GM18502 (cell line): ENCODE measurements at regions not wholly inside any gene's neighbourhood (a gene's known extent, or its start where the extent isn't known, plus 50 kb on each side); places are given as distances from the start of the nearest gene placed in this dataset.
A peak's percentile ranks its signal among the peaks of the same experiment; 100 is the strongest.

Experiments
- ATAC-seq: cut with Tn5 transposase; IDR thresholded peaks from one replicate; pipeline ENCODE4 v1.9.1; 2021; ENCODE audit warnings: mild to moderate bottlenecking; ENCODE audit not compliant: unreplicated experiment, poor library complexity

GRCh38 chr13:107716241-107716640 is 499.1 kb downstream of the LIG4 start:
- ATAC-seq: no peak

- no peak for ATAC-seq
Observed at GRCh38 chr13:107715496-107715895, 499.8 kb downstream of the LIG4 start.

GRCh38 chr13:107713314-107713713 is 502.0 kb downstream of the LIG4 start:
- ATAC-seq: no peak

GRCh38 chr13:107712145-107712860 is 503.0 kb downstream of the LIG4 start:
- no peak for ATAC-seq

- ATAC-seq: no peak
Observed at GRCh38 chr13:107690181-107690580, 525.2 kb downstream of the LIG4 start.

- ATAC-seq: no peak
Observed at GRCh38 chr13:107685876-107686275, 529.5 kb downstream of the LIG4 start.

GRCh38 chr13:107681600-107681999 is 533.7 kb downstream of the LIG4 start:
- no peak for ATAC-seq

- ATAC-seq: no peak
Observed at GRCh38 chr13:107680115-107680514, 535.2 kb downstream of the LIG4 start.

- no peak for ATAC-seq
Observed at GRCh38 chr13:107678075-107678689, 537.2 kb downstream of the LIG4 start.

- ATAC-seq: no peak
Observed at GRCh38 chr13:107675847-107676550, 539.3 kb downstream of the LIG4 start.

- no peak for ATAC-seq
Observed at GRCh38 chr13:107669391-107669993, 545.8 kb downstream of the LIG4 start.

- ATAC-seq: no peak
Observed at GRCh38 chr13:107665926-107666458, 549.3 kb downstream of the LIG4 start.

- peak; percentile 98 for ATAC-seq
Observed at GRCh38 chr13:107650081-107650701, 565.1 kb downstream of the LIG4 start.

GRCh38 chr13:107649079-107649478 is 566.3 kb downstream of the LIG4 start:
- no peak for ATAC-seq

- ATAC-seq: no peak
Observed at GRCh38 chr13:107644136-107644535, 571.2 kb downstream of the LIG4 start.

GRCh38 chr13:107643615-107644014 is 571.7 kb downstream of the LIG4 start:
- ATAC-seq: no peak

- ATAC-seq: no peak
Observed at GRCh38 chr13:107642831-107643230, 572.5 kb downstream of the LIG4 start.

GRCh38 chr13:107641574-107641973 is 573.8 kb downstream of the LIG4 start:
- no peak for ATAC-seq

- no peak for ATAC-seq
Observed at GRCh38 chr13:107625648-107626047, 589.7 kb downstream of the LIG4 start.

- no peak for ATAC-seq
Observed at GRCh38 chr13:107617527-107617926, 597.8 kb downstream of the LIG4 start.
